ENCODE measurements at regions not wholly inside any gene's neighbourhood (a gene's known extent, or its start where the extent isn't known, plus 50 kb on each side); places are given as distances from the start of the nearest gene placed in this dataset.

DNA sequence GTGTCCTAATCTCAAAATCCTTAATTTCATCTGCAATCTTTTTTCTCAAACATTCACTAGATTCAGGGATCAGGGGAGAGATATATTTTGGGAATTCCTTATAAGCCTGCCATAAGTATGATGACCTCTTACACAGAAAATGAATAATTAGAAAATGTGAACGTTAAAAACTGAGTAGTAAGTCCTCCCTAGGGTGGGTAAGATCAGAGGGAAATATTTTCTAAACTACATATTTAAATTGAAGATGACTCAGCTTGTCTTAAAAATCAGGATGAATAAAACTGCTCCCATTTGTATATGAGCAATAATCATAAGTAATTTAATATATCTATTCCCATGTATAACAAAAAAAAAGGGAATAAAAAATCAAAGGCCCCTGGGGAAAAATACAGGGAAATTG, 935.5 kb downstream of the TMTC2 start:
- no peak for FAIRE-seq
- Histone ChIP-seq H3K27ac (ENCODE audit: control insufficient read depth, insufficient read depth, low read length) (no peak overlapping the region), H3K27me3 (ENCODE audit: control insufficient read depth, extremely low read depth, insufficient read depth, low read length) (no peaks in the 10 kb centered on the region)

GRCh38 chr12:83619973-83620372, 933.3 kb downstream of the TMTC2 start:
- dilution Hi-C loops (cut with MboI; ENCODE audit: extremely low pct_ligation_motif_present, low sequenced_read_pairs), result no loop called here
- Histone ChIP-seq H3K9ac (ENCODE audit: control insufficient read depth, extremely low read depth, insufficient read depth, low read length) (no peak overlapping the region), H3K27ac (ENCODE audit: control insufficient read depth, insufficient read depth, low read length) (no peak overlapping the region), H4K20me1 (ENCODE audit: control insufficient read depth, extremely low read depth, insufficient read depth, low read length) (no peaks in the 10 kb centered on the region), H3K79me2 (ENCODE audit: control insufficient read depth, insufficient read depth, low read length) (no peaks in the 10 kb centered on the region), H3K4me2 (ENCODE audit: control insufficient read depth, extremely low read depth, insufficient read depth, low read depth, low read length) (no peak overlapping the region), H3K9me1 (ENCODE audit: control insufficient read depth, extremely low read depth, insufficient read depth, low read length) (no peaks in the 10 kb centered on the region), H3K4me3 (ENCODE audit: control insufficient read depth in 2 of 3, extremely low read depth in 1 of 3, insufficient read depth in 2 of 3, low read depth in 1 of 3, low read length in 3 of 3) (no peak overlapping the region), H3K4me1 (ENCODE audit: control insufficient read depth, extremely low read depth, insufficient read depth, low read length) (no peaks in the 10 kb centered on the region), H3K27me3 (ENCODE audit: control insufficient read depth, extremely low read depth, insufficient read depth, low read length) (no peaks in the 10 kb centered on the region), H3K9me3 (ENCODE audit: control insufficient read depth, low read depth, low read length) (no peaks in the 10 kb centered on the region), H3K36me3 (ENCODE audit: control insufficient read depth in 2 of 2, extremely low read depth in 1 of 2, insufficient read depth in 2 of 2, low read length in 2 of 2) (no peaks in the 10 kb centered on the region), H2AFZ (ENCODE audit: control insufficient read depth, low read length) (no peak overlapping the region)
- FAIRE-seq (no peak), DNase-seq (ENCODE audit: low read depth, low spot score) (no peak)
- no peak for TF ChIP-seq CTCF (optimal IDR thresholded peaks at IDR 0.05 in 1 of 3, IDR thresholded peaks at IDR 0.05 in 1 of 3, conservative IDR thresholded peaks at IDR 0.05 in 1 of 3; ENCODE audit: extremely low read depth in 1 of 3, insufficient read depth in 2 of 3, low read length in 3 of 3)

More for the DNA sequence above, 935.5 kb downstream of the TMTC2 start:
- H3K4me2 ChIP-seq (ENCODE audit: control insufficient read depth, extremely low read depth, insufficient read depth, low read depth, low read length), result no peak overlapping the region
- H2AFZ ChIP-seq (ENCODE audit: control insufficient read depth, low read length), result no peak overlapping the region
- no peak for DNase-seq (ENCODE audit: low read depth, low spot score)
- H3K36me3 ChIP-seq (ENCODE audit: control insufficient read depth in 2 of 2, extremely low read depth in 1 of 2, insufficient read depth in 2 of 2, low read length in 2 of 2), result no peaks in the 10 kb centered on the region
- H3K4me3 ChIP-seq (ENCODE audit: control insufficient read depth in 2 of 3, extremely low read depth in 1 of 3, insufficient read depth in 2 of 3, low read depth in 1 of 3, low read length in 3 of 3), result no peak overlapping the region
- no peak overlapping the region for H3K9ac ChIP-seq (ENCODE audit: control insufficient read depth, extremely low read depth, insufficient read depth, low read length)
- no peaks in the 10 kb centered on the region for H3K9me3 ChIP-seq (ENCODE audit: control insufficient read depth, low read depth, low read length)
- dilution Hi-C loops (cut with MboI; ENCODE audit: extremely low pct_ligation_motif_present, low sequenced_read_pairs), result no loop called here
- H3K9me1 ChIP-seq (ENCODE audit: control insufficient read depth, extremely low read depth, insufficient read depth, low read length), result no peaks in the 10 kb centered on the region
- TF ChIP-seq EZH2 (IDR thresholded peaks at IDR 0.05; ENCODE audit: low read length) (no peak), CTCF (optimal IDR thresholded peaks at IDR 0.05 in 1 of 3, IDR thresholded peaks at IDR 0.05 in 1 of 3, conservative IDR thresholded peaks at IDR 0.05 in 1 of 3; ENCODE audit: extremely low read depth in 1 of 3, insufficient read depth in 2 of 3, low read length in 3 of 3) (no peak)
- H3K79me2 ChIP-seq (ENCODE audit: control insufficient read depth, insufficient read depth, low read length), result no peaks in the 10 kb centered on the region
- H3K4me1 ChIP-seq (ENCODE audit: control insufficient read depth, extremely low read depth, insufficient read depth, low read length), result no peaks in the 10 kb centered on the region
- H4K20me1 ChIP-seq (ENCODE audit: control insufficient read depth, extremely low read depth, insufficient read depth, low read length), result no peaks in the 10 kb centered on the region

All from keratinocyte (primary cell).